Ascending aorta (tissue), 2 donors: ENCODE measurements at regions not wholly inside any gene's neighbourhood (a gene's known extent, or its start where the extent isn't known, plus 50 kb on each side); places are given as distances from the start of the nearest gene placed in this dataset.

Experiments used
- DNase-seq, 2 donors: peaks; one replicate each; pipeline ENCODE4 v3.0.0-alpha.2; 2019; ENCODE audit warnings: low spot score in 2 of 2
- H3K27ac ChIP-seq, 2 donors: fragments of 200-600 bp; sonication (generic); one replicate each; pipeline ENCODE4 v1.5.1; 2016 to 2017; ENCODE audit warnings: mild to moderate bottlenecking in 1 of 2
- H3K27me3 ChIP-seq: fragments of 200-600 bp; sonication (generic); one replicate; pipeline ENCODE4 v1.5.1; 2017
- H3K36me3 ChIP-seq, 2 donors: fragments of 200-600 bp; sonication (generic); one replicate each; pipeline ENCODE4 v1.5.1; 2016
- H3K4me1 ChIP-seq, 2 donors: fragments of 200-600 bp; sonication (generic); one replicate each; pipeline ENCODE4 v1.5.1; 2016 to 2017; ENCODE audit warnings: mild to moderate bottlenecking in 1 of 2
- H3K4me3 ChIP-seq, 2 donors: fragments of 200-600 bp; sonication (generic); one replicate each; pipeline ENCODE4 v1.5.1; 2016 to 2017; ENCODE audit warnings: mild to moderate bottlenecking in 1 of 2
- H3K9me3 ChIP-seq, 2 donors: fragments of 200-600 bp; sonication (generic); one replicate each; pipeline ENCODE4 v1.5.1; 2016
- CTCF ChIP-seq, 3 experiments: fragments of 200-600 bp in 2 of 3; fragments of 450-650 bp in 1 of 3; sonication (generic) in 2 of 3; IDR thresholded peaks; one replicate each; pipeline ENCODE4 v1.5.1; 2016 to 2019; ENCODE audit warnings: antibody characterized with exemption in 3 of 3, mild to moderate bottlenecking in 1 of 3, moderate library complexity in 1 of 3
- intact Hi-C: fragments of 100-400 bp; cut with DNase I; formaldehyde crosslinking; loops from one replicate; pipeline ENCODE4 v1.15.1; 2023

- no peak for TF ChIP-seq CTCF (IDR thresholded peaks at IDR 0.05)
- Histone ChIP-seq H3K9me3 (no peaks in the 10 kb centered on the region), H3K27me3 (no peaks in the 10 kb centered on the region), H3K27ac (no peak overlapping the region), H3K4me3 (no peak overlapping the region), H3K4me1 (no peaks in the 10 kb centered on the region), H3K36me3 (no peaks in the 10 kb centered on the region)
- no peak for DNase-seq
- intact Hi-C loops = no loop called here
Measured at GRCh38 chr22:49239264-49240015, 588.2 kb downstream of the BRD1 start.

- H3K4me1 ChIP-seq = no peaks in the 10 kb centered on the region
- H3K4me3 ChIP-seq = no peak overlapping the region
- no peaks in the 10 kb centered on the region for H3K9me3 ChIP-seq
Measured at GRCh38 chr22:49238181-49239141, 589.2 kb downstream of the BRD1 start.

GRCh38 chr22:49237703-49238102 lies 590.0 kb downstream of the BRD1 start:
- DNase-seq = no peak
- no peak for TF ChIP-seq CTCF (IDR thresholded peaks at IDR 0.05)
- no peaks in the 10 kb centered on the region for H3K36me3 ChIP-seq
- H3K4me1 ChIP-seq = no peaks in the 10 kb centered on the region
- H3K27me3 ChIP-seq = no peaks in the 10 kb centered on the region
- intact Hi-C loops = no loop called here
- no peak overlapping the region for H3K27ac ChIP-seq
- H3K9me3 ChIP-seq = no peaks in the 10 kb centered on the region
- H3K4me3 ChIP-seq = no peak overlapping the region

More at GRCh38 chr22:49238181-49239141, 589.2 kb downstream of the BRD1 start:
- H3K36me3 ChIP-seq = no peaks in the 10 kb centered on the region
- no peak for DNase-seq
- no peak for TF ChIP-seq CTCF (IDR thresholded peaks at IDR 0.05)
- H3K27ac ChIP-seq = no peak overlapping the region
- no peaks in the 10 kb centered on the region for H3K27me3 ChIP-seq
- intact Hi-C loops = no loop called here

GRCh38 chr22:49237279-49237678 lies 590.4 kb downstream of the BRD1 start:
- Histone ChIP-seq H3K4me1 (no peaks in the 10 kb centered on the region), H3K27me3 (no peaks in the 10 kb centered on the region), H3K9me3 (no peaks in the 10 kb centered on the region), H3K36me3 (no peaks in the 10 kb centered on the region), H3K4me3 (no peak overlapping the region), H3K27ac (no peak overlapping the region)
- TF ChIP-seq CTCF (IDR thresholded peaks at IDR 0.05) = no peak
- DNase-seq = no peak
- intact Hi-C loops = no loop called here

GRCh38 chr22:49236541-49237075 lies 591.1 kb downstream of the BRD1 start:
- no peak for TF ChIP-seq CTCF (IDR thresholded peaks at IDR 0.05)
- intact Hi-C loops = no loop called here

More at GRCh38 chr22:49236541-49237075, 591.1 kb downstream of the BRD1 start:
- Histone ChIP-seq H3K4me3 (no peak overlapping the region), H3K9me3 (no peaks in the 10 kb centered on the region), H3K27me3 (no peaks in the 10 kb centered on the region), H3K36me3 (no peaks in the 10 kb centered on the region), H3K4me1 (no peaks in the 10 kb centered on the region), H3K27ac (no peak overlapping the region)
- no peak for DNase-seq
